ENCODE measurements at regions not wholly inside any gene's neighbourhood (a gene's known extent, or its start where the extent isn't known, plus 50 kb on each side); places are given as distances from the start of the nearest gene placed in this dataset.

DNA sequence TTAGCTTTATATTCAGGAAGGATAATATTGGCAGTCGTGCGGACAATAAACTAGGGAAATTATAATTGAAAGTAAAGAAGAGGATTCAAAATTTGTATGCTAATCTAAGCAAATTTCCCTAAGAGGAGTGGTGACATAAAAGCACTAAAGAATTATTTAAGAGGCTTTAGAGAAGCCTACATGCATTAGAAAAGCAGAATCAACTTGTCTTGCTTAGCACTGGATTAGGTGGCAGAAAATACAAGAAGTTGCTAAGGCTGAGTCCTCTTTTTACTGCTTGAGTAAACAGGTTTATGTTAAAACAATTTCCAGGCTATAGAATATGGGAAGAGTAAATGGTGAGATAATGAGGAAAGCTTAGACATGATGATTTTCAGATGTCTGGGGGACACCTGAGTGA lies 991.5 kb downstream of the PCDH18 start:
- no peak for DNase-seq (ENCODE audit: low spot score)

DNA sequence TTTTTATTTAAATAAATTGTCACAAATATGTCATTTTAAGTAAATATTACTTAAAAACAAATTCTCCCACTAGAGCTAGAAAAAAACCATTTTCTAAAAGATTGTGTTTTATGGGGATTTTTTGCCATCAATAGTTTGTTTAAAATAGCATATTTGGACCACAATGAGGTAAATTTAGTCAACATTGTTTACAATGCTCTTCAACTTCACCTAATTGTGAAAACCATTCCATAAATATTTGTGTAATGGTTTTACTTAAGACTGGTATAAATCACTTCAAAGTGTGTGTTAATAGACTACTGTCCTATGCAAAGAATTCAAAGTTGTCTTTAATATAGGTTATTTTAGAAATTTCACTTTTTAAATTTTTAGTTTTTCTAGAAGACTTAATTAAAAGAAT lies 1004.2 kb downstream of the PCDH18 start:
- DNase-seq (ENCODE audit: low spot score): no peak

DNA sequence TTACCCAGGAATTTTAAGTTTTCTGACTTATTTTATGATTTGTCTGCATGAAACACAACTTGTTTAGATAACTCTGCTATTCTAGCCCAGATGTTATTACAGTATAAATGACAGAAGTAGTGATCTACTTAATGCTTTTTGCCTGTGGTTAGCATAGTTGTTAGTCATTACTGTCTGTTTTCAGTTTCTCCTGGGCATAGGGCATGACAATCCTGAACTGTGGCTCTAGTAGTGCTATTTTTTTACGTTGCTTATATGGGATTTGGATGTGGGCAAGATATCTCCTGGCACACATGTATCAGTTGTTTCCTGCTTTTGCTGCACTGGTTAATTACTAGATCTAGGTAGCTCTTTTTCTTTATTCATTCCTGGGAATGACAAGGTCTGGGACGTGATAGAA lies 1005.8 kb downstream of the PCDH18 start:
- no peak for DNase-seq (ENCODE audit: low spot score)

DNA sequence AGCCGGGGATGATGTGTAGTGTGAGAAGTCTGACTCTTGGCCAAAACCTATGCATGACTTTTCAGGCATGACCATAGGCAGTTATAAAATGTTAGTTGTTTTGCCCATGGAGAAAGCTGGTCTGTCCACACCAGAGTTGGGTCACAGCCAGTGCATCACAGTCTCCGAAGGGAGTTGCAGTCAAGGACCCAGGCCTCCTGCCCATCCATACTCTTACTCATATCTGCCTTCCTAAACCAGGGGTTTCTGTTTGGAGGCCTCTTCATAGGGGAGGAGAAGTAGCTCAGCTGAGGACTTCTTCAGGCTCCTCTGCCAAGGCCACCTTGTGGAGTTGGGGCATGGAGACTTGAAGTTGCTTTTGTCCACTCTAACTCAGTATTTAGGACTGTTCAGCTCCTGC lies 1008.3 kb downstream of the PCDH18 start:
- no peak for DNase-seq (ENCODE audit: low spot score)

DNA sequence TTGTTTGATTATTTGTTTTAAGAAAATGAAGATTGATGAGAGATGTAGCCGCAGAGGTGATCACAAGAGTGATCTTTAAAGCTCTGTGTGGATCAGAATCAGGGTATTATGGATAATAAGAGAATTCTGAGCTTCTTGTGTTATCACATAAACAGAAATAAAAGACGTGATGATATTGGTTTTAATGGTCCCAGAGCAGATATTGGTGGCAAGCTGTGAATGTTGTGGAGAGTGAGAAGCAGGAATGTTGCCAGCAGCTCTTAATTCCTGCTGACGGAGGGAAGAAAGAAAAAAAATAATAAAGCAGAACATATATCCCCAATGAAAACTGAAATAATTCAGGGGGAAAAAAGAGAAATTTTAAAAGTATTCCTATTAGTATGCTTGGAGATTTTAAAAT lies 1015.9 kb downstream of the PCDH18 start:
- no peak for DNase-seq (ENCODE audit: low spot score)

DNA sequence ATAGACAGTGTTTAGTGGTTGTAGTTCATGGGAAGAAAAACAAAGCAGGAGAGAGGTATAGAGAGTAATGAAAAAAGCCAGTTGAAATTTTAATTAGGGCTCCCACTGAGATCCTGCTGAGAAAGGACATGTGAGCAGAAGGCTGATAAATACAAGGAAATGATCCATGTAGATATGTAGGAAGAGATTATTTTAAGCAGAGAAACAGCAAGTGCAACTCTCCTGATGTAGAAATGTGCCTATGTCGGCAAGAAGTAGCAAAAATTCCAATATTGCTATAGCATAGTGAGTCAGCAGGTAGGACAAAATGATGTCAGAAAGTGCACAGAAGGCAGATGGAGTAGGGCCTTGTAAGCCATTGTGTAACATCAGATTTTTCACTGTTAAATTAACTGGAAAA lies 1027.3 kb downstream of the PCDH18 start:
- no peak for DNase-seq (ENCODE audit: low spot score)

DNA sequence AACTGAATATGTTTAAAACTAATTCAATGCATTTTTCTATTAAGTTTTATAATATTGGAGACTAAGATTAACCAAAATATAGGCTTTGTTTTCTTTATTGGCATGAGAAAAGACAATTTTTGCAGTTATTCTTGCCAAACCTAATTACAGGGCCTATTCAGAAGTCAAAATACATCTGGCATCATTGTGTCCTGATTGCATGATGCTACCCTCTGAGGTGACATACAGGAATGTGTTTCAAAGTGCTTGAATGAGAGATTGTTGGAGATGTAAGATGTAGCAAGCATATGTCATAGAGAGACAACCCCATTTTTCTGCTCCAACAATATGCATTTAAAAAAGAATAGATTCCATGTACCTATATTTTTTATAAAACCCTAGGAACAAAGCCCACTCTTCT lies 1036.4 kb downstream of the PCDH18 start:
- no peak for DNase-seq (ENCODE audit: low spot score)

DNA sequence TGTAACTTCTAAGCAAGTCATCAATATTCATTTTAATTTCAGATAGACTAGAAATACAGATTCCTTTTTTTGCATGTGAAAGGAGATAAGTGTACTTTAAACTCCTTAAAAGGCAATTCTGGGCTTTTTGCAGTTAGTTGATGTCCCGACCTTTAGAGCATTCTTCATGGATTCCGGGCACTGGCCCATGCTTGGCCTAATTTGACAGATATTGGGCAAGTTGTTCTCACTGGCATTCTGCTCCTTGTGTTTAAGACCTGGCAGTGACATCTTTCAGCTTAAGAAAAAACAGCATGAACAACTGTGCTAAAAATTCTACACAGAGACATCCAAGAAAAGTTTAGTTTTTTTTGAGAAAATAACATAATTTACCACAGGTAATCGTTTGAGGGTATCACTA lies 1037.2 kb downstream of the PCDH18 start:
- no peak for DNase-seq (ENCODE audit: low spot score)

DNA sequence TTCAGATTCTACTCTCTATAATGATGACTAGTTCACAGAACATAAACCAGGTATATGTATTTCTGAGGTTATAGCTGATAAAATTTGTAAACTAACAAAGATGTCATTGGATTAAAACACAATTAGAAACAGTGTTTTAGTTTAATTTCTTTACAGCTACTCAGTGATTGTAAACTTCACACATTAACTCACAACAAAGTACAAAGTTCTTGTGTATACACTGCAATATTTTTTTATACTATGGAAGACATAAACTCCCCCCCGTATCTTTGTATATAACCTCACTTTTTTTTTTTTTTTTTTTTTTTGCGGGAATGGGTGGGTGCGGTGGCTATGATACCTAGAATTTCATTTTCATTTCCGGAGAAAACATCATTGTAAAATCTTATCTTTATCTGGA lies 1043.2 kb downstream of the PCDH18 start:
- no peak for DNase-seq (ENCODE audit: low spot score)

DNA sequence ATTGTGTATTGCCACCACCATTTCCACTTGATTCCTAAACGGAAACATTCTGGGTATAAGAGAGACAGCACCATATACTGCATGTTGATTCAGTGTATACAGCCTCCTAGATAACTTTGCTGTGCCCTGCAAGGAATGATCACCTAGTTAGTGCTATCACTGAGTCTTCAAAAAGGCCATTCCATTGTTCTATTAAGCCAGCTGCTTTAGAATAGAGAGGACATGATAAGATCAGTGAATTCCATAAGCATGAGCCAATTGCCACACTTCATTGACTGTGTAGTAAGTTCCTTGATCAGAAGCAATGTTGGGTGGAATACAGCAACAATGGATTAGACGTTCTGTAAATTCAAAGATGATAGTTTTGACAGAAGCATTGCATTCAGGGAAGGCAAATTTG lies 1047.3 kb downstream of the PCDH18 start:
- no peak for DNase-seq (ENCODE audit: low spot score)

DNA sequence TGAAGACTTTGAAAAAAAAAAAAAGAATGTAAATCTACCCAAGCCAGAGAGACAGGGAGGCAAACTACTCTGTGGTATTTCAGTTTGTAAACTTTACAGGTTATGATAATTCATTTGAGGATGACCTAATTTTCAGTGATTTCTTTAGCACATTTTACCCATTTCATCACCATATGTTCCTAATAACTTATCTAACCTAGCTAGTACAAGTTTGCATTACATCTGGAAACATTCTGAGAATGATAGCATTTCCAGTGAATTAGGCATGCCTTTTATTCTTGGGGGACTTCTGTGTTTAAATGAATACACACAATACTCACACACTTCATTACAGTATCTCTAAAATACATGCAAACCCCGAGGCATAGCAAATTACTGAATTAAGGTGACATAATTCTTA lies 1055.5 kb downstream of the PCDH18 start:
- DNase-seq (ENCODE audit: low spot score): no peak

DNA sequence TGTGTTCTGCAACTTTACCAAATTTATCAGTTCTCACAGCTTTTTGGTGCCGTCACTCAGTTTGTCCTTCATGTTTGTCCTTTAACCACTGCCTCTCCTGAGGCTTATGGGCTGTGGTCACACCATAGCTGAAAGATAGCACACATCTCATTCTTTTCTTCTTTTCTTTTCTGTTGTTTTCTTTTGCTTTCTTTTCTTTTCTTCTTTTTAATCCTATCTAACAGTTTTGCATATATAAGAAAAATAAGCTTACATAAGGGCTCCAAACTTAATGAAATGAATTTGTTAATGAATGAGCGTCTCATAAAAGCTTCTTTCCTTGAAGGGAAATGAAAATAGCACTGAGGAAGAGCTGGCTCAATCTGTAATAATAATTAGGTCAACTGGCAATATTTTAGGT lies 1061.2 kb downstream of the PCDH18 start:
- DNase-seq (ENCODE audit: low spot score): no peak

DNA sequence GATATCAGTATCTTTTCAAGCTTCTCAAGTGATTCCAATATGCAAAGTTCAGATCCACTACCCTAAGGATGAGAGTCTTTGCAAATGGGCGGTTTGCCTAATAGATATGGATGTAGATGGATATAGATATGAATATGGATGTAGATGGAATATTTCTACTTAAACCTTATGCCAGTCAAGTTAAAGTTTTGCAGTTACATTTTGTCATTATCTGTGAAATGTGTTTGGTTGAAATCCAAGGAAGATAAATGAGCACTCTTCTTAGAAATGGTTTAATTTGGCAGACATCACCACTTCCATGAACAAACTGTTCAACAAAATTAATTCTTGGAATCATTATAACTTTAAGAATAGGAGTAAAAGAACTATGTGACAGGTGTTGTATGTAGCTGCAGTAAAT lies 1066.6 kb downstream of the PCDH18 start:
- no peak for DNase-seq (ENCODE audit: low spot score)

DNA sequence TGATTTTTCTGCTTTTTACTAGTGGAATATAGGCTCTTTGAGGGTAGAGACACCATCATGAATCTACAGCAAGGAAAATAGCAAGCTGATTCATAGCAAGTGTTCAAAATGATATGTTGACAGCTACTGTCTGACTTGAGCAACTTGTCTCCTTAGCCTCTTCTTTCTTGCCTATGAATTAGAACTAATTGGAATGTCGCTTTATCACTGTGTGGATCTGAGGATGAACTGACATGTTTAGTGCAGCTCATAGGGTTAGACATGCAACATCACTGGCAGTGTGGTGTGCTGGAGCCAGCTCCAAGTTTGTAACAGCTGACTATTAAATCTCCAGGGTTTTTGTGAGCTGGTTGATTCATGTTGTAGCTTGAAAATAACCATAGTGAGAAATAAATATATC lies 1068.4 kb downstream of the PCDH18 start:
- no peak for DNase-seq (ENCODE audit: low spot score)

DNA sequence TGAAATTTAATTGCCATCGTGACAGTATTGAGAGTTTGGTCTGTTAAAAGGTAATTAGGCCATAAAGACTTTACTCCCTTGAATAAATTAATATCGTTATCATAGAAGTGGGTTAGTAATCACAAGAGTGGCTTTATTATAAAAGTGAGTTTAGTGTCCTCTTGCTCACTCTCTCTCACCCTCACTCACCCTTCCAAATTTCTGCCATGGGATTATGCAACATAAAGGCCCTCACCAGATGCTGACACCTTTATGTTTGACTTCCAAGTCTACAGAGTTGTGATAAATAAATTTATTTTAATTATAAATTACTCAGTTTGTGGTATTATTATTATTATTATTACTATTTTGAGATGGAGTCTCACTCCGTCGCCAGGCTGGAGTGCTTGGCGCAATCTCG lies 1070.8 kb downstream of the PCDH18 start:
- no peak for DNase-seq (ENCODE audit: low spot score)

DNA sequence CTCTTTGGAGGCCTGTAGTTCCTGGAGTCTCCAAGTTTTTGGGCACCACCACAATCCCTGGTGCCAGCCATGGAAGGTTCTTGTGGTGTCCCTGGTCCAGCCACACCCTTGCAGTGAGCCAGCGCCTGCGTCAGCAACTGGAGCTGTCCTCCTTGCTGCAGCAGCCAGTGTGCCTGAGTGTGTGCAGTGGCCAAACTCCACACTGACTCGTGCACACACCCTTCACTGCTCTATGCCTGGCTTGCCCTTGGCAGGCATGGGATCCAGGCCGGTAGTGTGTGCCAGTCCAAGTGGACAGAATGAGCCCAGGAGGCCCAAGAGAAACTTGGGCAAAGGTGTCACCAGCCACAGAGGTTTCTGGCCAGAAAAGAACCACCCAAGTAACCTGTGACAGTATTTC lies 1074.0 kb downstream of the PCDH18 start:
- DNase-seq (ENCODE audit: low spot score): no peak

DNA sequence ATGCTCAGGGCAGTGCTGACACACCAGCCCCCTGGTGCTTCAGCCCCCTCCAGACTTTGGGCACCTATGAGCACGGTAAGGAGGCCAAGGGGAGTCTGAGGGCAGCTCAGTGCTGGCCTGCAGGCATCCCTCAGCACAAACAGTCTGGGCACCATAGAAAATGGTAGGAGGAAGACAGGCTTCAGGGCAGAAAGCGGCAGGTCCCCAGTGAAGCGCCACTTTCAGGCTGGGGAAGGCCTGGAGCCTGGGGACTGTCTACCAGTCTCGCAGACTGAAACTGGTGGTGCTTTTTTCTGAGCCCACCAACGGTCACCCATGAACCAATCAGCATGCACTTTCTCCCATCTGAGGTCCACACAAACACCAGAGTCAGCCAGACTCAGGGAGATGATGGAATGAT lies 1074.7 kb downstream of the PCDH18 start:
- no peak for DNase-seq (ENCODE audit: low spot score)

DNA sequence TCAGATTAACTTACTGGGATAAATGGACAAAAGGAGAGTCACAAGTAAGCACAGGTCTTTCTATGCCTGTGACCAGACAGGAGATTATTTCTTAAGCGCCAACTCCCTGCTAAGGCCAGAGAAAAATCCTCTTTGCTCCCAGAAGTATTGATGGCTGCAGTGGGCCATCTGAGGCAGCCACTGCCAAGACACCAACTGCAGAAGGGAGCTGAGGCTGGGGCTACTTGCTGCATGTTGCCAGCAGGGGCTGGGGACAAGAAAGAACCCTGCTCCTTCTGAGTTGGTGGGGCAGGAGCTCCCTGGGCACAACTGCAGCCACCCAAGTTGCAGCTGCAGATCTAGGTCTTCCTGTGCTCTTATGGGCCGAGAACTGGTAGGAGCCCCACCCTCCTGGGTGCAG lies 1075.3 kb downstream of the PCDH18 start:
- no peak for DNase-seq (ENCODE audit: low spot score)

DNA sequence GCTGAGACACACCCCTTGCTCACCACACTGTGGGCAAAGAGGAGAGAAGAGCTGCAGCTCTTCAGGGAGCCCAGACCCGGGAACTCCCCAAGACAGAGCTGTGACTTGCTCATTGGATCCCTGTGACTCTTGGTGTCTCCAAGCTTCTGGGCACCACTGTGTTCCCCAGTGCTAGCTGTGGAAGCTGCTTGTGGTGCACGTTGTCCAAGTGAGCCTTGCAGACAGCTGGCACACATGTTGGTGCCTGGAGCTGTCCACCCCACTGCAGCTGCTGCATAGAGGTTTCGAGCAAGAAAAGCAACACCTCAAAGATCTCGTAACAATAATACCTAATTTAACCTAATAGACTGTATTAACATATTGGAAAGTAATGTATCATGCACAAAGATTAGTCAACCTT lies 1089.3 kb downstream of the PCDH18 start:
- DNase-seq (ENCODE audit: low spot score): no peak

DNA sequence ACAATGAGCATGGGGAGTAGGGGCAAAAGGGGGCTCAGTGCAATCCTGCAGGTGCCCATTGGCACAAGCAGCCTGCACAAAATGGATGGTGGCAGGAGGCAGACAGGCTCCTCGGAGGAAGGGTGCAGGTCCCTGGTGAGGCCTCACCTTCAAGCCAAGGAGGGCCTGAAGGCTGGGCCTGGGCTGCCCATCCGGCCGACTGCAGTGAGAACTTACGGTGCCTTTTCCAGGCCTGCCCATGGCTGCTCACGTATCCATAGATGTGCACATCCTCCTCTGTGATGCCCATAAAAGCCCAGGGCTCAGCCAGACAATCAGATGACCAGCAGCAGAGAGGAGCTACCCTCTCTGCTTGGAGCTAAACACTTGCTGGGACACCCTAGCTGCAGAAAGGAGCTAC lies 1089.8 kb downstream of the PCDH18 start:
- DNase-seq (ENCODE audit: low spot score): no peak

DNA sequence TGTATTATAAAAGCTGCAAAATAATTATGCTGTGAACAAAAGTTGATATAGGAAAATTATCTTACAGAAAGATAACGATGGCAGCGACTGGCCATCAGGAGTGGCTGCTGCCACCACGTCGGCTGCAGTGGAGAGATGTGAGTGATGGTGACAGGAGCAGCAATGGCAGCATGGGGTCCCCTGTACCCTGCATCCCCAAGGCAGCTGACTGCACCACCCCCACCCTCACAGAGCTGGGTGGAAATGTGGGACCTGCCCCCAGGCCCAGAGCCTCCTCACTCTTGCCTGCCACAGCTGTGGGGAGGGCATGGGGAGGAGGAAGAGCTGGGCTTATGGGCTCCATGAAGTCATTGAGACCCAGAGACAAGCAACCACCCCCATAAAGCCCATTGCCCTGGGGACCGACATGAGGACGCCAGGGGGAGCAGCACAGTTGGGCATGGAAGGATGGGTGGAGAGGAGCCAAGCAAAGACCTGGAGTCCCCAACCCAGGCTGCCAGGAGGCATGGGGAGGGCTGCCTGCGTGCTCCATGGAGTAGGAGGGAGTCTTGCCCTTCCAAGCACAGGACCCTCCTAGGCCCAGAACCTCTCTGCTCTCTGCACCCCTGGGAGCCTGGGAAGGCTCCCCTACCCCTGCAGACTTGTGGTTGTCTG lies 1090.5 kb downstream of the PCDH18 start:
- DNase-seq (ENCODE audit: low spot score): no peak

DNA sequence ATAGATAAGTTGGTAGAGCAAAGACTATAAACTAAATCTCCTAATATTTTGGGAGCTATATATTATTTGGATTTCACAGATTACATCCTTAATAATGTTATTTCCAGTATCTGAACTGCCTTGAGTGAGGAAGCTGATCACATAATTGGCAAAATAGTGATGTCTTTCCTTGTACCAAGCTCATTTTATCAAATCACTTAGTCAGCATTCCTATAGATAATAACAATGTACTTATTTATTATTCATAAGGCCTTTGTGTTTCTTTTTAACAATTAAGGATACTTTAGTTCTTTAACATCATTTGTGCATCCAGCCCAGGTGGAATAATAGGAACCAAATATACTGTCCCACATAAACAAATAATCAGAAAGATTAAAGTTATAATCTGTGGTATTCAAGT lies 1093.6 kb downstream of the PCDH18 start:
- DNase-seq (ENCODE audit: low spot score): no peak

DNA sequence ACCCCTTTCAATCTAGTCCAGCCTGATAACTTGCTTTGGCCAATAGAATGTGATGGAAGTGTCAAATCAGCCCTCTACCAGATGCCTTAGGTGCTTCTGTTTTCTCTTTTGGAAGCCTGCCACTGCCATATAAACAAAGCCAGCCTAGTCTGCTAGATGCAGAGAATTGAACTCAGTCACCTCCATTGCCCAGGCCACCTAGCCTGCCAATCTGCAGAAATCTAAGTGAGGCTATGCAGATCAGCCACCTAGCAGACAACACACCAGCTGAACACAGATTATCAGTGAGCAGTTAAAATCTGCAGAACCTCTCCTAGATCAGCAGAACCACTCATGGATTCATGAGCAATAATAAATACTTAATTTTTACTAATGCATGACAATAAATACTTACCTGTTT lies 1108.2 kb downstream of the PCDH18 start:
- no peak for DNase-seq (ENCODE audit: low spot score)

DNA sequence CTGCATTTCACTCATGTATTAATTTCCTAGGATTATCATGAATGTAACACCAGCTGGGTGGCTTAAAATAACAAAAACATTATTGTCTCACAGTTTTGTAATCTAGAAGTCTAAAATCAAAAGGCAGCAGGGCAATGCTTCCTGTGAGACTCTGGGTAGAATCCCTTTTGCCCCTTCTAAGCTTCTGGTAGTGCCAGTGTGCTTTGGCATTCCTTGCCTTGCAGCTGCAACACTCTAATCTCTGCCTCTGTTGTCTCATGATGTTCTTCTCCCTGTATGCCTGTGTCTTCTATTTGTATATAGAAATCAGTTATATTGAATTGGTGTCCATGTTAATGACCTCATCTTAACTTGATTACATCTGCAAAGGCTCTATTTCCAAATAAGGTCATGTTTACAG lies 1117.3 kb downstream of the PCDH18 start:
- DNase-seq (ENCODE audit: low spot score): no peak

DNA sequence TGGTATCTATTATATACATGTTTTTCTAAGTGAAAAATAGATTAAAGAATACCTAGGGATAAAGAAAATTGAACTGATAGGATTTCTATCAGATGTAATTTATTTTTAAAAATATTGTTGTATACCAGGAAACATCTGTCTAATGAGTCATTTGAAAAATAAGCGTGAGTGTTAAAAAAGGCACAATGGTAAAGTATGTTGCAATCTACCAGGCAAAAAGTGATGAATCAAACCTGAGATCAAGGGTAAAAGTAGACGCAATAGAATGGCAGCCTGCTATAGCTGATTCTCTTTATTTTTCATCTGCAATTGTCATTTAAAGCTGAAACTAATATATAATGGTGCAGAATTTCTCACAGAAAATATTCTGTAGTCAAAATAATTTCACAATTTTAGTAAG lies 1119.6 kb downstream of the PCDH18 start:
- no peak for DNase-seq (ENCODE audit: low spot score)

Data from COLO829 (cell line).